ENCODE measurements at regions not wholly inside any gene's neighbourhood (a gene's known extent, or its start where the extent isn't known, plus 50 kb on each side); places are given as distances from the start of the nearest gene placed in this dataset.
"Not testable (repeated sequence)": the region's sequence is repeated elsewhere in the genome, so short reads cannot be mapped to it uniquely, and the experiment has no call there.

GRCh38 chrX:122626871-122627270 lies 557.2 kb upstream of the GRIA3 start:
- Mint-ChIP-seq H3K4me1 (ENCODE audit: low read depth) (no peaks in the 10 kb centered on the region), H3K9me3 (ENCODE audit: low read depth) (peaks cover 5% of the 10 kb centered on the region), H3K4me3 (ENCODE audit: unreplicated experiment) (no peak overlapping the region), H3K27me3 (ENCODE audit: low read depth) (no peaks in the 10 kb centered on the region), H3K27ac (ENCODE audit: unreplicated experiment) (no peak overlapping the region), H3K36me3 (ENCODE audit: low read depth) (no peaks in the 10 kb centered on the region)
- DNase-seq (ENCODE audit: low spot score): no peak
- TF ChIP-seq, protein P1, sequence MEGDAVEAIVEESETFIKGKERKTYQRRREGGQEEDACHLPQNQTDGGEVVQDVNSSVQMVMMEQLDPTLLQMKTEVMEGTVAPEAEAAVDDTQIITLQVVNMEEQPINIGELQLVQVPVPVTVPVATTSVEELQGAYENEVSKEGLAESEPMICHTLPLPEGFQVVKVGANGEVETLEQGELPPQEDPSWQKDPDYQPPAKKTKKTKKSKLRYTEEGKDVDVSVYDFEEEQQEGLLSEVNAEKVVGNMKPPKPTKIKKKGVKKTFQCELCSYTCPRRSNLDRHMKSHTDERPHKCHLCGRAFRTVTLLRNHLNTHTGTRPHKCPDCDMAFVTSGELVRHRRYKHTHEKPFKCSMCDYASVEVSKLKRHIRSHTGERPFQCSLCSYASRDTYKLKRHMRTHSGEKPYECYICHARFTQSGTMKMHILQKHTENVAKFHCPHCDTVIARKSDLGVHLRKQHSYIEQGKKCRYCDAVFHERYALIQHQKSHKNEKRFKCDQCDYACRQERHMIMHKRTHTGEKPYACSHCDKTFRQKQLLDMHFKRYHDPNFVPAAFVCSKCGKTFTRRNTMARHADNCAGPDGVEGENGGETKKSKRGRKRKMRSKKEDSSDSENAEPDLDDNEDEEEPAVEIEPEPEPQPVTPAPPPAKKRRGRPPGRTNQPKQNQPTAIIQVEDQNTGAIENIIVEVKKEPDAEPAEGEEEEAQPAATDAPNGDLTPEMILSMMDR (IDR thresholded peaks at IDR 0.05): no peak

DNA sequence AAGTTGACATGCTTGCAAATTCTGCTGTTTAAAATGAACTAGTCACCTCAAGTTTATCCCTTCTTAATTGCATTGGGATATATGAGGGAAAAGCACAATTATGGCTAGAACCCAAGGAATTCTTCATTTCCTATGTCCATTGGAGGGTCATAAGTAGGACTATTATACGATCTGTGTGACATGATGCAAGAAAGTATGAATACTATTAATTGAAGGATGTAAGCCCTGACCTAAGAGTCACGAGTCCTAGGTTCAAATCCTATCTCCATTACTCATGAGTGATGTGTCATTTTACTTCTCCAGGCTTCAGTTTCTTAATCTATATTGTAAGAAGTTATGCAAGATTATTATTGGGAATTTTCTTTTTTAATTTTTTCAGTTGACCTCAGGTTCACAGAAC lies 542.9 kb upstream of the GRIA3 start:
- H3K4me3 Mint-ChIP-seq (ENCODE audit: unreplicated experiment): no peak overlapping the region
- no peaks in the 10 kb centered on the region for H3K27me3 Mint-ChIP-seq (ENCODE audit: low read depth)
- H3K27ac Mint-ChIP-seq (ENCODE audit: unreplicated experiment): no peak overlapping the region
- H3K36me3 Mint-ChIP-seq (ENCODE audit: low read depth): no peaks in the 10 kb centered on the region
- TF ChIP-seq, protein P1 (IDR thresholded peaks at IDR 0.05): no peak
- no peaks in the 10 kb centered on the region for H3K4me1 Mint-ChIP-seq (ENCODE audit: low read depth)
- no peak for DNase-seq (ENCODE audit: low spot score)
- peaks cover 18% of the 10 kb centered on the region for H3K9me3 Mint-ChIP-seq (ENCODE audit: low read depth)

DNA sequence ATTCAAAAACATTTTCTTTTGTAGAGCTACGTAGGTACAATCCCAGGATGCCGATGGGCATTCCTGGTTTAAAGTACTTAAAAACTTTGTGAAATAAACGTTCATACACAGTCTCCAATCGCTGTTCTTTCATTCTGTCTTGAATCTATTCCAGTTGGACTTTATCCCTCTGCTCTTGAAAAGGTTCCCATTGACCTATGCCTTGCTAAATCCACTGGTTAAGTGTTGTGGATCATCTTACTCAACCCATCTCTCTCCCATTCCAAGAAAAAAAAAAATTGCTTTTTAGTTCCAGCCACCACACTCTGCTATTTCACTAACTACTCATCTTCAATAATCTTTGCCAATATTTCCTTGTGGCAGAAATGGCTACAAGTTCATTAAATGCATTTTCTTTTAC lies 542.3 kb upstream of the GRIA3 start:
- H3K9me3 Mint-ChIP-seq (ENCODE audit: low read depth): peaks cover 22% of the 10 kb centered on the region
- H3K27ac Mint-ChIP-seq (ENCODE audit: unreplicated experiment): no peak overlapping the region

DNA sequence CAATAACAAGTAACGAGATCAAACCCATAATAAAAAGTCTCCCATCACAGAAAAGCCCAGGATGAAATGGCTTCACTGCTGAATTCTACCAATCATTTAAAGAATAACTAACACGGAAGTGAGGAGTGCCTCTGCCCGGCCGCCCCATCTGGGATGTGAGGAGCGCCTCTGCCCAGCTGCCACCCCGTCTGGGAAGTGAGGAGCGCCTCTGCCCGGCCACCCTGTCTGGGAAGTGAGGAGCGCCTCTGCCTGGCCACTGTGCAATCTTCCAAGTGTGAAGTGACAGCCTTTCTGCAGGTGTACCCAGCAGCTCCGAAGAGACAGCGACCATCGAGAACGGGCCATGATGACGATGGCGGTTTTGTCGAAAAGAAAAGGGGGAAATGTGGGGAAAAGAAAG lies 528.8 kb upstream of the GRIA3 start:
- H3K4me3 Mint-ChIP-seq (ENCODE audit: unreplicated experiment); H3K27me3 Mint-ChIP-seq (ENCODE audit: low read depth); H3K27ac Mint-ChIP-seq (ENCODE audit: unreplicated experiment); H3K36me3 Mint-ChIP-seq (ENCODE audit: low read depth); H3K4me1 Mint-ChIP-seq (ENCODE audit: low read depth); DNase-seq (ENCODE audit: low spot score): not testable (repeated sequence)
- peaks cover 47% of the 10 kb centered on the region for H3K9me3 Mint-ChIP-seq (ENCODE audit: low read depth)

More for the DNA sequence above, 542.3 kb upstream of the GRIA3 start:
- Mint-ChIP-seq H3K36me3 (ENCODE audit: low read depth) (no peaks in the 10 kb centered on the region), H3K27me3 (ENCODE audit: low read depth) (no peaks in the 10 kb centered on the region), H3K4me1 (ENCODE audit: low read depth) (no peaks in the 10 kb centered on the region), H3K4me3 (ENCODE audit: unreplicated experiment) (no peak overlapping the region)
- TF ChIP-seq, protein P1 (IDR thresholded peaks at IDR 0.05): no peak
- no peak for DNase-seq (ENCODE audit: low spot score)

DNA sequence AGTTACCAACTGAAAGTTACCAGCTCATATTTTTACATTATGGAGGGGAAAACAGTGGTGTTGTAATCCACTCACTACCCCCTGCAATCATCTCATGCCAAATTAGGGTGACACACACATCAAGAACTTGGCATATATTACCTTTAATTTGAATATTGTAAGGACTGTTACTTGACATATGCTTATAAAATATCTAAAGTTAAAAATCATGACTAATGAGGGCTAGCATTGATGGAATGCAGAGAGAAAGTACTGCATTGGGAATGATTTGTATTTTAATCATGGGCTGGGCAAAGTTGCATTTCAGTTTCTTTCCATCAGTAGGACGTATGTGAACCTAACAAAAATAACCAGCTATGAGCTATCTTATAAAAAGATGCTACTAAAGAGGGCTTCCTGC lies 517.5 kb upstream of the GRIA3 start:
- DNase-seq (ENCODE audit: low spot score): no peak
- H3K36me3 Mint-ChIP-seq (ENCODE audit: low read depth): no peaks in the 10 kb centered on the region
- no peak overlapping the region for H3K27ac Mint-ChIP-seq (ENCODE audit: unreplicated experiment)
- peaks cover 18% of the 10 kb centered on the region for H3K9me3 Mint-ChIP-seq (ENCODE audit: low read depth)
- TF ChIP-seq, protein P1 (IDR thresholded peaks at IDR 0.05): no peak
- no peaks in the 10 kb centered on the region for H3K4me1 Mint-ChIP-seq (ENCODE audit: low read depth)
- no peaks in the 10 kb centered on the region for H3K27me3 Mint-ChIP-seq (ENCODE audit: low read depth)
- no peak overlapping the region for H3K4me3 Mint-ChIP-seq (ENCODE audit: unreplicated experiment)

GRCh38 chrX:122667667-122668066 lies 516.4 kb upstream of the GRIA3 start:
- Mint-ChIP-seq H3K36me3 (ENCODE audit: low read depth) (no peaks in the 10 kb centered on the region), H3K27ac (ENCODE audit: unreplicated experiment) (no peak overlapping the region), H3K4me3 (ENCODE audit: unreplicated experiment) (no peak overlapping the region), H3K9me3 (ENCODE audit: low read depth) (peaks cover 19% of the 10 kb centered on the region), H3K4me1 (ENCODE audit: low read depth) (no peaks in the 10 kb centered on the region), H3K27me3 (ENCODE audit: low read depth) (no peaks in the 10 kb centered on the region)
- TF ChIP-seq, protein P1 (IDR thresholded peaks at IDR 0.05): no peak
- DNase-seq (ENCODE audit: low spot score): no peak
